ENCODE measurements at regions not wholly inside any gene's neighbourhood (a gene's known extent, or its start where the extent isn't known, plus 50 kb on each side); places are given as distances from the start of the nearest gene placed in this dataset.

GRCh38 chr10:117464176-117464575 is 78.4 kb upstream of the EMX2 start:
- no peak overlapping the region for H3K4me3 ChIP-seq (ENCODE audit: low read depth, low read length)
- no peak for DNase-seq (ENCODE audit: low read depth)
- TF ChIP-seq, protein P1, sequence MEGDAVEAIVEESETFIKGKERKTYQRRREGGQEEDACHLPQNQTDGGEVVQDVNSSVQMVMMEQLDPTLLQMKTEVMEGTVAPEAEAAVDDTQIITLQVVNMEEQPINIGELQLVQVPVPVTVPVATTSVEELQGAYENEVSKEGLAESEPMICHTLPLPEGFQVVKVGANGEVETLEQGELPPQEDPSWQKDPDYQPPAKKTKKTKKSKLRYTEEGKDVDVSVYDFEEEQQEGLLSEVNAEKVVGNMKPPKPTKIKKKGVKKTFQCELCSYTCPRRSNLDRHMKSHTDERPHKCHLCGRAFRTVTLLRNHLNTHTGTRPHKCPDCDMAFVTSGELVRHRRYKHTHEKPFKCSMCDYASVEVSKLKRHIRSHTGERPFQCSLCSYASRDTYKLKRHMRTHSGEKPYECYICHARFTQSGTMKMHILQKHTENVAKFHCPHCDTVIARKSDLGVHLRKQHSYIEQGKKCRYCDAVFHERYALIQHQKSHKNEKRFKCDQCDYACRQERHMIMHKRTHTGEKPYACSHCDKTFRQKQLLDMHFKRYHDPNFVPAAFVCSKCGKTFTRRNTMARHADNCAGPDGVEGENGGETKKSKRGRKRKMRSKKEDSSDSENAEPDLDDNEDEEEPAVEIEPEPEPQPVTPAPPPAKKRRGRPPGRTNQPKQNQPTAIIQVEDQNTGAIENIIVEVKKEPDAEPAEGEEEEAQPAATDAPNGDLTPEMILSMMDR (IDR thresholded peaks at IDR 0.05; ENCODE audit: insufficient read depth, low read depth, low read length), result no peak

- TF ChIP-seq, protein P1 (IDR thresholded peaks at IDR 0.05; ENCODE audit: insufficient read depth, low read depth, low read length), result no peak
- no peak for DNase-seq (ENCODE audit: low read depth)
Observed at GRCh38 chr10:117463545-117463920, 79.0 kb upstream of the EMX2 start.

DNA sequence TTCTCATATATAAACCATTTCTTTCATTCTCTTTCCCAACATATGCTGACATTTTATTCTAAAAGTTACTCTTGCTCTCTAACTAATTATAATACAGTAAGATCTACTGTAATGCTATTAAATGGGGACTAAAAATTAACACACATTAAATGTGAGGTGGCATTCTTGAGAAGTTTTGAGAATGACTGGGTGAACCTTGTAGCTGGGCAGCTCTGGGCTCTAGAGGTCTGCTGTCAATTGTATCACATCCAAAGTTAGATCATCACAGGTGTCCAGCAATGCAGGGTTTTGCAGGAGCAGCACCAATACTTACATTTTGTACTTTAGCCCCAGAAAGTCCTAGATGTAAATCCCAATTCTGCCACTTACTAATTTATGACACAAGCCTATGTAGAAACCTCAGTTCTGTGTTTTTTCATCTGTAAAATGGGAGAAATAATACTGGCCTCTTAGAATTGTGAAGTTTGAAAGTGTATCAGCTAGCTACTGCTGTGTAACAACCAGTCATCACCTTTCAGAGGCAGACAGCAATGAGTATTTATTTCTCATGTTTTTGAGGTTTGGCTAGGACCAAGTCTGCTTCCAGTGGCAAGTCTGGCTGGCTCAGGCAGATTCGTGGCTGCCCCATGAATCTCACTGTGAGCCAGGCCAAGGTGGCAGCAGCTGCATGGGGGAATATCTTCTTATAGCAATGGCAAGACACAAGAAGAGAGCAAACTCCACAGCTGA is 79.6 kb upstream of the EMX2 start:
- DNase-seq (ENCODE audit: low read depth), result no peak
- TF ChIP-seq, protein P1 (IDR thresholded peaks at IDR 0.05; ENCODE audit: insufficient read depth, low read depth, low read length), result no peak
- H3K4me3 ChIP-seq (ENCODE audit: low read depth, low read length), result no peak overlapping the region

More at GRCh38 chr10:117463545-117463920, 79.0 kb upstream of the EMX2 start:
- no peak overlapping the region for H3K4me3 ChIP-seq (ENCODE audit: low read depth, low read length)

GRCh38 chr10:117462424-117462792 is 80.1 kb upstream of the EMX2 start:
- no peak overlapping the region for H3K4me3 ChIP-seq (ENCODE audit: low read depth, low read length)
- peak; percentile 48 for DNase-seq (ENCODE audit: low read depth)
- TF ChIP-seq, protein P1 (IDR thresholded peaks at IDR 0.05; ENCODE audit: insufficient read depth, low read depth, low read length), result peak; percentile 47

DNA sequence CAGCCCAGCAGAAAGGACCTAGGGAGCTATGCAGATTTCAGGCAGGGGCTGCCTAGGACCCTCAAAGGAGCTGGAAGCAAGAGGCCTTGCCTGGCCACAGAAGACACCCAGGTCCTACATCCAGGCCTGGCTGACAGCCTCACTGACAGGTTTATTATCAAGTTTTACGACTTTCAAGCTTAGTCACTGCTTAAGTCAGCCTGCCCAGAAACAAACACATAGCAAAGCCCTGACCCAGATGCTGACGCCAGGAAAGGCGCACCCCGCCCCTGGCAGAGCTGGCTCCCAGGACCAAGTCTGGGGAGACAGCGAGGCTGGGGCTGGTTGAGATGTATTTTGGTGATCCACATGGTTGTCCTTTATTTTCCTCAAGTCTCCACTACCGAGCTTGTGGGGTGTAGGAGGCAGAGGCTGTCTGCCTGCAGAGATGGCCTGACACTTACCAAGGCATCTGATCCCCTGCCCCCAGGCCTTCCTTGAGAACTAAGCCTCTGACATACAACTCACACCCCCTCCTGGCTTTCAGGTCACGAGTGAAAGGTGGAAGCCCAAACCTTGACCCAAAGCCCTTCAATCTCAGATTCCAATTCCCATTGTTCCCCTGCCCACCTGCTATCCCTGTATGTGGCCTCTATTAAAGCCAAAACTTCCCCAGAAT is 80.7 kb upstream of the EMX2 start:
- DNase-seq (ENCODE audit: low read depth), result peak; percentile 99
- no peak overlapping the region for H3K4me3 ChIP-seq (ENCODE audit: low read depth, low read length)
- TF ChIP-seq, protein P1 (IDR thresholded peaks at IDR 0.05; ENCODE audit: insufficient read depth, low read depth, low read length), result no peak

GRCh38 chr10:117460846-117461765 is 81.4 kb upstream of the EMX2 start:
- DNase-seq (ENCODE audit: low read depth), result peak; percentile 90
- H3K4me3 ChIP-seq (ENCODE audit: low read depth, low read length), result no peak overlapping the region
- TF ChIP-seq, protein P1 (IDR thresholded peaks at IDR 0.05; ENCODE audit: insufficient read depth, low read depth, low read length), result no peak

All from fibroblast of villous mesenchyme (primary cell).